Esophagus squamous epithelium (tissue), 4 donors: ENCODE measurements at regions not wholly inside any gene's neighbourhood (a gene's known extent, or its start where the extent isn't known, plus 50 kb on each side); places are given as distances from the start of the nearest gene placed in this dataset.

Source experiments
- CTCF ChIP-seq, 6 experiments: fragments of 450-650 bp in 4 of 6; fragments of 200-600 bp in 2 of 6; sonication (generic) in 2 of 6; IDR thresholded peaks; one replicate each; pipeline ENCODE4 v1.5.1; 2016 to 2019; ENCODE audit warnings: antibody characterized with exemption in 6 of 6, mild to moderate bottlenecking in 4 of 6, moderate library complexity in 4 of 6
- POLR2A ChIP-seq, 4 donors: fragments of 450-650 bp; IDR thresholded peaks; one replicate each; pipeline ENCODE4 v1.6.1; 2017; ENCODE audit warnings: antibody characterized with exemption in 4 of 4, mild to moderate bottlenecking in 4 of 4, moderate library complexity in 3 of 4

GRCh38 chr11:119794756-119795155, 65.8 kb upstream of the NECTIN1 start:
- TF ChIP-seq CTCF (IDR thresholded peaks at IDR 0.05), result no peak
- no peak for TF ChIP-seq POLR2A (IDR thresholded peaks at IDR 0.05)
